ENCODE measurements at regions not wholly inside any gene's neighbourhood (a gene's known extent, or its start where the extent isn't known, plus 50 kb on each side); places are given as distances from the start of the nearest gene placed in this dataset.

DNA sequence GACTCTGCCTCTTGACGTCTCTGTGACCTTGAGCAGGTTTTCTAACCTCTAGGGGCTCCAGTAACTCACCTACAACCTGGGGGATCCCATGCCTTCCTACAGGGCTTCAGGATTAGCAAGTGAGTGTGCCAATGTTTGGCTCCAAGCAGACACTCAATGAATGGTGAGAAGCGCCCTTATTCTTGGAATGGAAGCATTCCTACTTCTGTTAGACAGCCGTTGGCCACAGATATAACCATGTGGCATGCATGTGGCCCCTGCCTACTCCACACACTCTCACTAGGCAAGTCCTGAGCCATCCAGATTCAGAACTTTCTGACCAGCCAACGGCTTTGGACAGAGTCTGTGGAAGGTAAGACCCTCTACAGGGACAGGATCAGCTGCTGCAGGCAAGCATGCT is 108.9 kb upstream of the LYZL2 start:
- WGBS, 2 experiments (ENCODE audit: insufficient coverage in 1 of 2, insufficient read length in 1 of 2) = 86 to 93% methylated on average over 4 of the region's 4 CpGs
- H3K36me3 Mint-ChIP-seq (ENCODE audit: low read depth) = no peaks in the 10 kb centered on the region
- H3K4me1 Mint-ChIP-seq = no peaks in the 10 kb centered on the region
- peaks cover 5% of the 10 kb centered on the region for H3K9me3 Mint-ChIP-seq
- H3K36me3 ChIP-seq (ENCODE audit: control insufficient read depth, insufficient read depth, low read length) = no peaks in the 10 kb centered on the region
- H3K27ac Mint-ChIP-seq = no peak overlapping the region
- no peaks in the 10 kb centered on the region for H3K9me3 ChIP-seq (ENCODE audit: control insufficient read depth, low read length)
- peaks cover 3% of the 10 kb centered on the region for H3K27me3 Mint-ChIP-seq (ENCODE audit: insufficient read depth)
- DNase-seq = no peak
- no peak overlapping the region for H3K4me3 Mint-ChIP-seq
- no peak overlapping the region for H3K4me3 ChIP-seq (ENCODE audit: low read length)
- no peaks in the 10 kb centered on the region for H3K4me1 ChIP-seq (ENCODE audit: control insufficient read depth, insufficient read depth, low read length)
- no peak overlapping the region for H3K9ac ChIP-seq (ENCODE audit: extremely low read depth, low read length, poor library complexity, severe bottlenecking)
- no peaks in the 10 kb centered on the region for H3K27me3 ChIP-seq (ENCODE audit: control insufficient read depth, insufficient read depth, low read length, poor library complexity, severe bottlenecking)
- TF ChIP-seq, protein P1, sequence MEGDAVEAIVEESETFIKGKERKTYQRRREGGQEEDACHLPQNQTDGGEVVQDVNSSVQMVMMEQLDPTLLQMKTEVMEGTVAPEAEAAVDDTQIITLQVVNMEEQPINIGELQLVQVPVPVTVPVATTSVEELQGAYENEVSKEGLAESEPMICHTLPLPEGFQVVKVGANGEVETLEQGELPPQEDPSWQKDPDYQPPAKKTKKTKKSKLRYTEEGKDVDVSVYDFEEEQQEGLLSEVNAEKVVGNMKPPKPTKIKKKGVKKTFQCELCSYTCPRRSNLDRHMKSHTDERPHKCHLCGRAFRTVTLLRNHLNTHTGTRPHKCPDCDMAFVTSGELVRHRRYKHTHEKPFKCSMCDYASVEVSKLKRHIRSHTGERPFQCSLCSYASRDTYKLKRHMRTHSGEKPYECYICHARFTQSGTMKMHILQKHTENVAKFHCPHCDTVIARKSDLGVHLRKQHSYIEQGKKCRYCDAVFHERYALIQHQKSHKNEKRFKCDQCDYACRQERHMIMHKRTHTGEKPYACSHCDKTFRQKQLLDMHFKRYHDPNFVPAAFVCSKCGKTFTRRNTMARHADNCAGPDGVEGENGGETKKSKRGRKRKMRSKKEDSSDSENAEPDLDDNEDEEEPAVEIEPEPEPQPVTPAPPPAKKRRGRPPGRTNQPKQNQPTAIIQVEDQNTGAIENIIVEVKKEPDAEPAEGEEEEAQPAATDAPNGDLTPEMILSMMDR (conservative IDR thresholded peaks at IDR 0.05) = no peak
- no peak overlapping the region for H3K27ac ChIP-seq (ENCODE audit: low read depth, low read length)

DNA sequence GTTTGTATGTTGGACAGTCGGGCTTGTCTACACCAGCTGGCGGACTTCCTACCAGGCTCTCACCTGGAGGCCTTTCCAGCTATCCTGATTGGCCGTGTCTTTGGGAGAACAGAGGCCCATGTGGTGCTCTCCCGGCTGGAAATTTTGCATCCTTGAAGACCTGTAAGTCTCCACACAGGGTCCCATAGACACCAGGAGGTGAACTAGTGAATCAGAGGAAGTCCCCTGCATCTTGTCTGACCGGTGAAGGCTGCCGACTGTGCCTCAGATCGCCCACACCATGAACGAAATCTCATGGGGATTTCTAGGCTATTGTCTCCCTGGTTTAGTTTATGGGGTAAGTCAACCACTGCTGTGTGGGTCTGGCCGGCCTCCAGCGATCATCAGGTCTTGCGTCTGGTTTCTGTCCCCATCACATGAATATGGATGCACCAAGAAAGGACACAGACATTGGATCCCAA is 108.4 kb upstream of the LYZL2 start:
- no peak overlapping the region for H3K9ac ChIP-seq (ENCODE audit: extremely low read depth, low read length, poor library complexity, severe bottlenecking)
- no peaks in the 10 kb centered on the region for H3K36me3 Mint-ChIP-seq (ENCODE audit: low read depth)
- WGBS, 2 experiments (ENCODE audit: insufficient coverage in 1 of 2, insufficient read length in 1 of 2) = 91 to 93% methylated on average over 6 to 11 of the region's 11 CpGs
- no peaks in the 10 kb centered on the region for H3K9me3 ChIP-seq (ENCODE audit: control insufficient read depth, low read length)
- no peak overlapping the region for H3K27ac ChIP-seq (ENCODE audit: low read depth, low read length)
- no peaks in the 10 kb centered on the region for H3K36me3 ChIP-seq (ENCODE audit: control insufficient read depth, insufficient read depth, low read length)
- H3K4me1 Mint-ChIP-seq = no peaks in the 10 kb centered on the region
- H3K27me3 ChIP-seq (ENCODE audit: control insufficient read depth, insufficient read depth, low read length, poor library complexity, severe bottlenecking) = no peaks in the 10 kb centered on the region
- TF ChIP-seq, protein P1 (conservative IDR thresholded peaks at IDR 0.05) = no peak
- H3K4me1 ChIP-seq (ENCODE audit: control insufficient read depth, insufficient read depth, low read length) = no peaks in the 10 kb centered on the region
- H3K27ac Mint-ChIP-seq = no peak overlapping the region
- H3K4me3 Mint-ChIP-seq = no peak overlapping the region
- peaks cover 3% of the 10 kb centered on the region for H3K27me3 Mint-ChIP-seq (ENCODE audit: insufficient read depth)
- H3K4me3 ChIP-seq (ENCODE audit: low read length) = no peak overlapping the region
- no peak for DNase-seq
- peaks cover 5% of the 10 kb centered on the region for H3K9me3 Mint-ChIP-seq

DNA sequence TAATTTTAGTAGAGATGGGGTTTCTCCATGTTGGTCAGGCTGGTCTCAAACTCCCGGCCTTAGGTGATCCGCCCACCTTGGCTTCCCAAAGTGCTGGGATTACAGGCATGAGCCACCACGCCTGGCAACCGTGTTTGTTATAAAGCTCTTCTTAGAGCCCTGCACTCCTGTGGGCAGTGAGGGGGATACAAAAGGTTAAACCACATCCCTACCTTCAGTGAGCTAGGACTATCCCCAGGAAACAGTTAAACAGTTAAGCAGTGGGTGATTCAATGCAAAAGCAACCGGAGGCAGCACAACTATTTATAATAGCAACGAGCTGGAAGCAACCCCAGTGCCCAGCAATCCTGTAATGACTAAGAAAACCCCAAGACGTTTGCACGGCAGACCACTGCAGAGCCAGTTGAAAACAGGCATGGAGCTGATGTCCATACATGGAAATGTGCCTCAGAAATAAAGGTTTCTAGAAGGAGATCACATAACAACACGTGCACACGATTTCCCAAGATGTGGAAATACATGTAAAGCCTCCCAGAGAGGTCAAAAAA is 107.2 kb upstream of the LYZL2 start:
- Mint-ChIP-seq H3K9me3 (peaks cover 5% of the 10 kb centered on the region), H3K36me3 (ENCODE audit: low read depth) (no peaks in the 10 kb centered on the region), H3K27me3 (ENCODE audit: insufficient read depth) (peaks cover 3% of the 10 kb centered on the region), H3K27ac (no peak overlapping the region), H3K4me3 (no peak overlapping the region), H3K4me1 (no peaks in the 10 kb centered on the region)
- Histone ChIP-seq H3K9me3 (ENCODE audit: control insufficient read depth, low read length) (no peaks in the 10 kb centered on the region), H3K4me3 (ENCODE audit: low read length) (no peak overlapping the region), H3K36me3 (ENCODE audit: control insufficient read depth, insufficient read depth, low read length) (no peaks in the 10 kb centered on the region), H3K27me3 (ENCODE audit: control insufficient read depth, insufficient read depth, low read length, poor library complexity, severe bottlenecking) (no peaks in the 10 kb centered on the region), H3K9ac (ENCODE audit: extremely low read depth, low read length, poor library complexity, severe bottlenecking) (no peak overlapping the region), H3K27ac (ENCODE audit: low read depth, low read length) (no peak overlapping the region), H3K4me1 (ENCODE audit: control insufficient read depth, insufficient read depth, low read length) (no peaks in the 10 kb centered on the region)
- DNase-seq = no peak
- WGBS, 2 experiments (ENCODE audit: insufficient coverage in 1 of 2, insufficient read length in 1 of 2) = 76 to 83% methylated on average over 10 of the region's 10 CpGs
- TF ChIP-seq, protein P1 (conservative IDR thresholded peaks at IDR 0.05) = no peak

Data from endodermal cell (in vitro differentiated cells).